ENCODE measurements at regions not wholly inside any gene's neighbourhood (a gene's known extent, or its start where the extent isn't known, plus 50 kb on each side); places are given as distances from the start of the nearest gene placed in this dataset.

DNA sequence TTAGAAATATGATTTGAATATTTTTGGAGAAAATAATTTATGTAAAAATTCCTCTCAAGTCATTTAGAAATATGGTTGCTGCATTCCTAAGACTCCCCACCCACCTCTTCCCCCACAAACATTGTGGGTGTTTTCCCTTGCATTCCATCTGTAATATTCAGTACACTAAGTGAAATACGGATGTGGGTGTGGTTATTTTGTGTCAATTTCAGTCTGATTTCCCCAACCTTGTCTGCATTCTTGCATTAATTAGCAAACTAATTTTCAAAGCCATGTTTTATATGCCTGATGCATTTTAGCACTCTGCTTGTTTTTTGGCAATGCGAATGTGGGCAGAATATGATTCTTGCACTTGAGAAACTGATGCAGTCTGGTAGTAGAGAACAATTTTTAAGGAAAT is 408.3 kb upstream of the RGMA start:
- TF ChIP-seq, protein P1, sequence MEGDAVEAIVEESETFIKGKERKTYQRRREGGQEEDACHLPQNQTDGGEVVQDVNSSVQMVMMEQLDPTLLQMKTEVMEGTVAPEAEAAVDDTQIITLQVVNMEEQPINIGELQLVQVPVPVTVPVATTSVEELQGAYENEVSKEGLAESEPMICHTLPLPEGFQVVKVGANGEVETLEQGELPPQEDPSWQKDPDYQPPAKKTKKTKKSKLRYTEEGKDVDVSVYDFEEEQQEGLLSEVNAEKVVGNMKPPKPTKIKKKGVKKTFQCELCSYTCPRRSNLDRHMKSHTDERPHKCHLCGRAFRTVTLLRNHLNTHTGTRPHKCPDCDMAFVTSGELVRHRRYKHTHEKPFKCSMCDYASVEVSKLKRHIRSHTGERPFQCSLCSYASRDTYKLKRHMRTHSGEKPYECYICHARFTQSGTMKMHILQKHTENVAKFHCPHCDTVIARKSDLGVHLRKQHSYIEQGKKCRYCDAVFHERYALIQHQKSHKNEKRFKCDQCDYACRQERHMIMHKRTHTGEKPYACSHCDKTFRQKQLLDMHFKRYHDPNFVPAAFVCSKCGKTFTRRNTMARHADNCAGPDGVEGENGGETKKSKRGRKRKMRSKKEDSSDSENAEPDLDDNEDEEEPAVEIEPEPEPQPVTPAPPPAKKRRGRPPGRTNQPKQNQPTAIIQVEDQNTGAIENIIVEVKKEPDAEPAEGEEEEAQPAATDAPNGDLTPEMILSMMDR (IDR thresholded peaks at IDR 0.05; ENCODE audit: insufficient read depth, low read depth, low read length): no peak
- no peak for TF ChIP-seq EZH2 (IDR thresholded peaks at IDR 0.05; ENCODE audit: insufficient read depth, low read length)
